HEK293 (cell line): ENCODE measurements at regions not wholly inside any gene's neighbourhood (a gene's known extent, or its start where the extent isn't known, plus 50 kb on each side); places are given as distances from the start of the nearest gene placed in this dataset.
A peak's percentile ranks its signal among the peaks of the same experiment; 100 is the strongest.

ENCODE experiments used
- KLF1 ChIP-seq: fragments of 450-650 bp; formaldehyde crosslinking; IDR thresholded peaks from 2 replicates; pipeline ENCODE4 v1.5.1; 2016; ENCODE audit warnings: missing biosample characterization, missing genetic modification characterization
- KLF7 ChIP-seq: fragments of 450-650 bp; formaldehyde crosslinking; IDR thresholded peaks from 2 replicates; pipeline ENCODE4 v1.5.1; 2016; ENCODE audit warnings: missing biosample characterization, missing genetic modification characterization, borderline replicate concordance
- KLF9 ChIP-seq: fragments of 450-650 bp; formaldehyde crosslinking; IDR thresholded peaks from 2 replicates; pipeline ENCODE4 v1.5.1; 2016; ENCODE audit warnings: missing biosample characterization, missing genetic modification characterization, low read depth
- PRDM4 ChIP-seq: fragments of 450-650 bp; formaldehyde crosslinking; IDR thresholded peaks from 2 replicates; pipeline ENCODE4 v1.5.1; 2017; ENCODE audit warnings: missing biosample characterization, missing genetic modification characterization
- RBAK ChIP-seq: fragments of 450-650 bp; formaldehyde crosslinking; IDR thresholded peaks from 2 replicates; pipeline ENCODE4 v1.5.1; 2016; ENCODE audit warnings: missing biosample characterization, missing genetic modification characterization
- REPIN1 ChIP-seq: fragments of 450-650 bp; formaldehyde crosslinking; IDR thresholded peaks from 2 replicates; pipeline ENCODE4 v1.5.1; 2017; ENCODE audit warnings: missing biosample characterization, missing genetic modification characterization, low read depth
- SETDB1 ChIP-seq: IDR thresholded peaks from one replicate; pipeline ENCODE4 v1.6.1; 2017; ENCODE audit warnings: mild to moderate bottlenecking, low read length, moderate library complexity, mixed read lengths; ENCODE audit not compliant: insufficient read length
- ZBTB44 ChIP-seq: fragments of 450-650 bp; IDR thresholded peaks from 2 replicates; pipeline ENCODE4 v1.5.1; 2018; ENCODE audit warnings: missing biosample characterization, mild to moderate bottlenecking, missing genetic modification characterization
- ZEB2 ChIP-seq: fragments of 450-650 bp; formaldehyde crosslinking; IDR thresholded peaks from 2 replicates; pipeline ENCODE4 v1.5.1; 2016; ENCODE audit warnings: missing biosample characterization, missing genetic modification characterization
- ZIC2 ChIP-seq: fragments of 450-650 bp; formaldehyde crosslinking; IDR thresholded peaks from 2 replicates; pipeline ENCODE4 v1.5.1; 2016; ENCODE audit warnings: missing biosample characterization, missing genetic modification characterization
- ZNF112 ChIP-seq: fragments of 450-650 bp; formaldehyde crosslinking; IDR thresholded peaks from 2 replicates; pipeline ENCODE4 v1.5.0; 2017; ENCODE audit warnings: missing biosample characterization, missing genetic modification characterization
- ZNF174 ChIP-seq: fragments of 450-650 bp; formaldehyde crosslinking; IDR thresholded peaks from 2 replicates; pipeline ENCODE4 v1.5.0; 2017; ENCODE audit warnings: missing biosample characterization, mild to moderate bottlenecking, missing genetic modification characterization
- ZNF175 ChIP-seq: fragments of 450-650 bp; formaldehyde crosslinking; IDR thresholded peaks from 2 replicates; pipeline ENCODE4 v1.5.1; 2016; ENCODE audit warnings: missing biosample characterization, missing genetic modification characterization
- ZNF292 ChIP-seq: fragments of 450-650 bp; formaldehyde crosslinking; IDR thresholded peaks from 2 replicates; pipeline ENCODE4 v1.5.1; 2016; ENCODE audit warnings: low read depth, missing biosample characterization, missing genetic modification characterization, borderline replicate concordance
- ZNF302 ChIP-seq: fragments of 450-650 bp; formaldehyde crosslinking; IDR thresholded peaks from 2 replicates; pipeline ENCODE4 v1.5.1; 2016; ENCODE audit warnings: missing biosample characterization, missing genetic modification characterization, low read depth
- ZNF354C ChIP-seq: fragments of 450-650 bp; formaldehyde crosslinking; IDR thresholded peaks from 2 replicates; pipeline ENCODE4 v1.5.1; 2016; ENCODE audit warnings: missing biosample characterization, missing genetic modification characterization, low read depth, borderline replicate concordance
- ZNF398 ChIP-seq: fragments of 450-650 bp; formaldehyde crosslinking; IDR thresholded peaks from 2 replicates; pipeline ENCODE4 v1.5.1; 2017; ENCODE audit warnings: missing biosample characterization, missing genetic modification characterization
- ZNF416 ChIP-seq: fragments of 450-650 bp; formaldehyde crosslinking; IDR thresholded peaks from 2 replicates; pipeline ENCODE4 v1.5.1; 2016; ENCODE audit warnings: missing biosample characterization, missing genetic modification characterization
- ZNF449 ChIP-seq: fragments of 450-650 bp; formaldehyde crosslinking; IDR thresholded peaks from 2 replicates; pipeline ENCODE4 v1.5.1; 2017; ENCODE audit warnings: missing biosample characterization, mild to moderate bottlenecking, missing genetic modification characterization, moderate library complexity
- ZNF555 ChIP-seq: fragments of 450-650 bp; formaldehyde crosslinking; conservative IDR thresholded peaks from 2 replicates; pipeline ENCODE4 v1.5.1; 2017; ENCODE audit warnings: missing biosample characterization, mild to moderate bottlenecking, missing genetic modification characterization, inconsistent platforms
- ZNF560 ChIP-seq: fragments of 450-650 bp; formaldehyde crosslinking; IDR thresholded peaks from 2 replicates; pipeline ENCODE4 v1.5.1; 2017; ENCODE audit warnings: missing biosample characterization, missing genetic modification characterization, borderline replicate concordance
- ZNF561 ChIP-seq: fragments of 450-650 bp; IDR thresholded peaks from 2 replicates; pipeline ENCODE4 v1.5.1; 2018; ENCODE audit warnings: missing biosample characterization, missing genetic modification characterization, borderline replicate concordance
- ZNF571 ChIP-seq: fragments of 450-650 bp; formaldehyde crosslinking; IDR thresholded peaks from 2 replicates; pipeline ENCODE4 v1.5.0; 2017; ENCODE audit warnings: missing biosample characterization, missing genetic modification characterization
- ZNF645 ChIP-seq: fragments of 450-650 bp; formaldehyde crosslinking; IDR thresholded peaks from 2 replicates; pipeline ENCODE4; 2016; ENCODE audit warnings: missing biosample characterization, missing genetic modification characterization
- ZNF658 ChIP-seq: fragments of 450-650 bp; formaldehyde crosslinking; IDR thresholded peaks from 2 replicates; pipeline ENCODE4; 2016; ENCODE audit warnings: missing biosample characterization, missing genetic modification characterization
- ZNF677 ChIP-seq: fragments of 450-650 bp; IDR thresholded peaks from 2 replicates; pipeline ENCODE4 v1.5.0; 2018; ENCODE audit warnings: missing biosample characterization, mild to moderate bottlenecking, missing genetic modification characterization, moderate library complexity
- ZNF704 ChIP-seq: fragments of 450-650 bp; formaldehyde crosslinking; IDR thresholded peaks from 2 replicates; pipeline ENCODE4 v1.5.1; 2016; ENCODE audit warnings: missing biosample characterization, missing genetic modification characterization
- ZNF837 ChIP-seq: fragments of 450-650 bp; formaldehyde crosslinking; IDR thresholded peaks from 2 replicates; pipeline ENCODE4 v1.5.1; 2016; ENCODE audit warnings: missing biosample characterization, missing genetic modification characterization
- ZSCAN4 ChIP-seq: fragments of 450-650 bp; formaldehyde crosslinking; IDR thresholded peaks from 2 replicates; pipeline ENCODE4 v1.5.1; 2017; ENCODE audit warnings: missing biosample characterization, missing genetic modification characterization

- TF ChIP-seq ZNF704 (tag by site-specific recombination) (no peak), ZNF302 (tag by site-specific recombination) (no peak), ZNF837 (tag by site-specific recombination) (no peak), ZNF561 (tag by site-specific recombination) (no peak; the same call in 1 of the 2 replicates), ZEB2 (tag by site-specific recombination) (no peak), ZNF175 (tag by site-specific recombination) (no peak), ZNF560 (tag by site-specific recombination) (no peak), KLF7 (tag by site-specific recombination) (no peak), ZNF292 (tag by site-specific recombination) (no peak), ZNF677 (tag by site-specific recombination) (peak; percentile 11; the same call in 1 of the 2 replicates), KLF1 (tag by site-specific recombination) (no peak), RBAK (tag by site-specific recombination) (no peak), PRDM4 (tag by site-specific recombination) (no peak), ZNF571 (tag by site-specific recombination) (no peak), ZNF398 (tag by site-specific recombination) (peak; percentile 96), ZIC2 (tag by site-specific recombination) (no peak; the same call in none of the 2 replicates), KLF9 (tag by site-specific recombination) (peak; percentile 39), ZNF555 (tag by site-specific recombination) (no peak), ZSCAN4 (tag by site-specific recombination) (no peak; the same call in 1 of the 2 replicates), ZBTB44 (tag by site-specific recombination) (no peak), SETDB1 (no peak), ZNF416 (tag by site-specific recombination) (no peak), ZNF449 (tag by site-specific recombination) (peak; percentile 93), ZNF174 (no peak), ZNF645 (tag by site-specific recombination) (no peak), ZNF354C (tag by site-specific recombination) (no peak), REPIN1 (tag by site-specific recombination) (no peak), ZNF658 (tag by site-specific recombination) (no peak), ZNF112 (tag by site-specific recombination) (no peak)
Observed at GRCh38 chr13:33349986-33350826, 64.7 kb upstream of the STARD13 start (continued).
